Stomach (tissue), 4 donors: ENCODE measurements at regions not wholly inside any gene's neighbourhood (a gene's known extent, or its start where the extent isn't known, plus 50 kb on each side); places are given as distances from the start of the nearest gene placed in this dataset.

ENCODE experiments used
- CTCF ChIP-seq, 7 experiments: fragments of 450-650 bp in 4 of 7; fragments of 200-600 bp in 3 of 7; sonication (generic) in 3 of 7; IDR thresholded peaks; one replicate each; pipeline ENCODE4 v1.5.1; 2016 to 2019; ENCODE audit warnings: antibody characterized with exemption in 7 of 7, control low read depth in 2 of 7, mild to moderate bottlenecking in 1 of 7
- POLR2A ChIP-seq, 4 donors: fragments of 450-650 bp; IDR thresholded peaks; one replicate each; pipeline ENCODE4 v1.6.1; 2016; ENCODE audit warnings: antibody characterized with exemption in 4 of 4, control low read depth in 2 of 4, mild to moderate bottlenecking in 1 of 4, moderate library complexity in 1 of 4
- POLR2AphosphoS5 ChIP-seq, 3 donors: sonication (generic); formaldehyde crosslinking; IDR thresholded peaks; one replicate each; pipeline ENCODE4 v1.6.1; 2016; ENCODE audit warnings: antibody characterized with exemption in 3 of 3

DNA sequence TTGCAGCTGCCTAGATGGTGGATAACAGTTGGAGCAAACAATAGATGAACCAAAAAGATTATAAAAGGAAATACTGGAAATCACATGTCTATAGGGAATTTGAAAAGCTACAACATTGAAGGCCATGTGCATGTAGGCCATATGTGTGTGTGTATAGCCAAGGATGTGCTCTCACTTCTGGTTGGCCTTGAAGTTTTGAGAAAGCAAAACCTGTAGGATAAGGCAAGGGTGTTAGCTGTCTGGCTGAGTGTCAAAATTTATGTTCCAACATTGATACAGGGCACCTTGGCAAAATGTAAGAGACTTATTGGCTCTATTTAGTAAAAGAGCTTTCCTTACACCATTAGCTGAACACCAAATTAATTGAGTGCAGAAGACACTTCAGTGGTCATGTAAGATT, 1723.6 kb upstream of the PCDH20 start:
- TF ChIP-seq POLR2A (IDR thresholded peaks at IDR 0.05), result no peak
- no peak for TF ChIP-seq CTCF (IDR thresholded peaks at IDR 0.05)
- no peak for TF ChIP-seq POLR2AphosphoS5 (IDR thresholded peaks at IDR 0.05)
